Liver (tissue), 3 donors: ENCODE measurements at regions not wholly inside any gene's neighbourhood (a gene's known extent, or its start where the extent isn't known, plus 50 kb on each side); places are given as distances from the start of the nearest gene placed in this dataset.

Experiments used
- FOXA1 ChIP-seq: IDR thresholded peaks from 2 replicates; pipeline ENCODE4 v1.6.1; 2016; ENCODE audit warnings: antibody characterized with exemption
- FOXA2 ChIP-seq: IDR thresholded peaks from 2 replicates; pipeline ENCODE4 v1.6.1; 2016; ENCODE audit warnings: antibody characterized with exemption
- JUND ChIP-seq, 2 donors: IDR thresholded peaks; 2 replicates each; pipeline ENCODE4 v1.6.1; 2016; ENCODE audit warnings: antibody characterized with exemption in 2 of 2
- RXRA ChIP-seq, 2 donors: IDR thresholded peaks; 2 replicates each; pipeline ENCODE4 v1.6.1; 2017 to 2018; ENCODE audit warnings: antibody characterized with exemption in 2 of 2, mild to moderate bottlenecking in 1 of 2
- SP1 ChIP-seq: IDR thresholded peaks from 2 replicates; pipeline ENCODE4 v1.6.1; 2018; ENCODE audit warnings: antibody characterized with exemption, mild to moderate bottlenecking
- TAF1 ChIP-seq: conservative IDR thresholded peaks from 2 replicates; pipeline ENCODE4 v1.6.1; 2016; ENCODE audit warnings: antibody characterized with exemption, mild to moderate bottlenecking
- YY1 ChIP-seq: IDR thresholded peaks from 2 replicates; pipeline ENCODE4 v1.6.1; 2016; ENCODE audit warnings: antibody characterized with exemption, mild to moderate bottlenecking
- TF ChIP-seq, protein P1 (sequence below): fragments of 150-350 bp; IDR thresholded peaks from 2 replicates; pipeline ENCODE4 v1.5.1; 2017; ENCODE audit warnings: improper control_type of control experiment, low read depth, low read length; ENCODE audit not compliant: missing input control
- TF ChIP-seq, protein P2 (sequence below): IDR thresholded peaks from 2 replicates; pipeline ENCODE4 v1.6.1; 2016; ENCODE audit warnings: antibody characterized with exemption
- donor health status: healthy.
- donor health status: healthy.

DNA sequence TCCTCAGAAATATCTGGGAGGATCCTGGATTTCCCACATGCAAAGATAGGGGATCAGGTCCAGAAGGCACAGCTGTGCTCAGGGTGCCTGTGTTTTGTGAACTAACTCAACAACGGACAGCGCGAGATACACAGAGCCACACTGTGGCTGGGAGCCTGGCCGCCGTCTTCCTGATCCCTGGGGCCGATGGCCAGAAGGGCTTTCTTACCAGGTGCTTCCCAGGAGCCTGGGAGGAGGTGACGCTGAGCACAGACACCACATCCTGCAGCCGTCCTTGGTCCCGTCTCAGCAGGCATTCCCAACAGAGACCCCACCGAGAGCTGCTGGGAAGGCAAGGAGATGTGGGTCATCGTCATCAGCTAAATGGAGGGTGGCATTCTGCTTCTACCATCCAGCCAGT, 144.6 kb upstream of the AFDN start:
- TF ChIP-seq, protein P1, sequence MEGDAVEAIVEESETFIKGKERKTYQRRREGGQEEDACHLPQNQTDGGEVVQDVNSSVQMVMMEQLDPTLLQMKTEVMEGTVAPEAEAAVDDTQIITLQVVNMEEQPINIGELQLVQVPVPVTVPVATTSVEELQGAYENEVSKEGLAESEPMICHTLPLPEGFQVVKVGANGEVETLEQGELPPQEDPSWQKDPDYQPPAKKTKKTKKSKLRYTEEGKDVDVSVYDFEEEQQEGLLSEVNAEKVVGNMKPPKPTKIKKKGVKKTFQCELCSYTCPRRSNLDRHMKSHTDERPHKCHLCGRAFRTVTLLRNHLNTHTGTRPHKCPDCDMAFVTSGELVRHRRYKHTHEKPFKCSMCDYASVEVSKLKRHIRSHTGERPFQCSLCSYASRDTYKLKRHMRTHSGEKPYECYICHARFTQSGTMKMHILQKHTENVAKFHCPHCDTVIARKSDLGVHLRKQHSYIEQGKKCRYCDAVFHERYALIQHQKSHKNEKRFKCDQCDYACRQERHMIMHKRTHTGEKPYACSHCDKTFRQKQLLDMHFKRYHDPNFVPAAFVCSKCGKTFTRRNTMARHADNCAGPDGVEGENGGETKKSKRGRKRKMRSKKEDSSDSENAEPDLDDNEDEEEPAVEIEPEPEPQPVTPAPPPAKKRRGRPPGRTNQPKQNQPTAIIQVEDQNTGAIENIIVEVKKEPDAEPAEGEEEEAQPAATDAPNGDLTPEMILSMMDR = no peak
- TF ChIP-seq YY1 = no peak
- TF ChIP-seq TAF1 = no peak
- TF ChIP-seq RXRA (IDR thresholded peaks at IDR 0.05) = no peak
- TF ChIP-seq, protein P2, sequence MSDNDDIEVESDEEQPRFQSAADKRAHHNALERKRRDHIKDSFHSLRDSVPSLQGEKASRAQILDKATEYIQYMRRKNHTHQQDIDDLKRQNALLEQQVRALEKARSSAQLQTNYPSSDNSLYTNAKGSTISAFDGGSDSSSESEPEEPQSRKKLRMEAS = no peak
- no peak for TF ChIP-seq FOXA2
- no peak for TF ChIP-seq SP1
- TF ChIP-seq FOXA1 = no peak
- TF ChIP-seq JUND (IDR thresholded peaks at IDR 0.05) = no peak
